ENCODE measurements at regions not wholly inside any gene's neighbourhood (a gene's known extent, or its start where the extent isn't known, plus 50 kb on each side); places are given as distances from the start of the nearest gene placed in this dataset.

DNA sequence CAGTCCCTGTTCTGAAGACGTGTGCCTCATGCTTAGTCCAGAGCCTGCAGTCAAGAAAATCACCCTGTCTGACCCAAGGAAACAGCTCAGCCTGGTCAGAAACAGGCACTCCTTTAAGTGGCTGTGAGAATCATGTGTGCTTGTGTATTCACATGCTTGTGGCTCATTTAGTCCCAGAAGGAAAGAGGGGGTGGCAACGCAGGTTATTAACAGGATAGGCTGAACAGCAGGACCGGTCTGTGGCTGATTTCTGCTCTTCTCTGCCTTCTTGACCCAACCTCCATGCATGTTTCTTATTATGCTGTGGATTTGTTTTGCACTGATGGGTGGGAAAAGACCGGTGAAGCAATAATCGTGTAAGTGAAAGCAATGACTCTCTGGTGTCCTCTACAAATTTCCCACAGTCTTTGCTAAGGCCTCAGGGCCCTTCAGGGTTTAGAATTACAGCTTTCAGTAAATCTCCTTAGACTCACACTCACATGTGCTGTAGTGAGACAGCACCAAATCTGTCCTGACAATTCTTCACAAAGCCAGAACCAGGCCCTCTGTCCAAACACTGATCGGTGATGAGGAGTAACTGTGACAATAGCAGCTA is 288.1 kb downstream of the ETS1 start:
- TF ChIP-seq, protein P1, sequence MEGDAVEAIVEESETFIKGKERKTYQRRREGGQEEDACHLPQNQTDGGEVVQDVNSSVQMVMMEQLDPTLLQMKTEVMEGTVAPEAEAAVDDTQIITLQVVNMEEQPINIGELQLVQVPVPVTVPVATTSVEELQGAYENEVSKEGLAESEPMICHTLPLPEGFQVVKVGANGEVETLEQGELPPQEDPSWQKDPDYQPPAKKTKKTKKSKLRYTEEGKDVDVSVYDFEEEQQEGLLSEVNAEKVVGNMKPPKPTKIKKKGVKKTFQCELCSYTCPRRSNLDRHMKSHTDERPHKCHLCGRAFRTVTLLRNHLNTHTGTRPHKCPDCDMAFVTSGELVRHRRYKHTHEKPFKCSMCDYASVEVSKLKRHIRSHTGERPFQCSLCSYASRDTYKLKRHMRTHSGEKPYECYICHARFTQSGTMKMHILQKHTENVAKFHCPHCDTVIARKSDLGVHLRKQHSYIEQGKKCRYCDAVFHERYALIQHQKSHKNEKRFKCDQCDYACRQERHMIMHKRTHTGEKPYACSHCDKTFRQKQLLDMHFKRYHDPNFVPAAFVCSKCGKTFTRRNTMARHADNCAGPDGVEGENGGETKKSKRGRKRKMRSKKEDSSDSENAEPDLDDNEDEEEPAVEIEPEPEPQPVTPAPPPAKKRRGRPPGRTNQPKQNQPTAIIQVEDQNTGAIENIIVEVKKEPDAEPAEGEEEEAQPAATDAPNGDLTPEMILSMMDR (IDR thresholded peaks at IDR 0.05; ENCODE audit: extremely low read depth in 1 of 2, insufficient read depth in 1 of 2, low read depth in 1 of 2, low read length in 2 of 2): no peak
- TF ChIP-seq EZH2 (IDR thresholded peaks at IDR 0.05; ENCODE audit: borderline replicate concordance, low read depth, low read length, severe bottlenecking) (no peak), POLR2A (IDR thresholded peaks at IDR 0.05; ENCODE audit: low read depth, low read length) (no peak), POLR2AphosphoS5 (IDR thresholded peaks at IDR 0.05; ENCODE audit: insufficient read depth, low read depth, low read length) (no peak), MYC (IDR thresholded peaks at IDR 0.05; ENCODE audit: low read depth, low read length) (no peak), JUN (IDR thresholded peaks at IDR 0.05; ENCODE audit: borderline replicate concordance, insufficient read depth, insufficient read length, low read depth) (no peak), FOS (IDR thresholded peaks at IDR 0.05; ENCODE audit: borderline replicate concordance, insufficient read depth, low read length) (no peak)
- TF ChIP-seq, protein P2, sequence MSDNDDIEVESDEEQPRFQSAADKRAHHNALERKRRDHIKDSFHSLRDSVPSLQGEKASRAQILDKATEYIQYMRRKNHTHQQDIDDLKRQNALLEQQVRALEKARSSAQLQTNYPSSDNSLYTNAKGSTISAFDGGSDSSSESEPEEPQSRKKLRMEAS (IDR thresholded peaks at IDR 0.05; ENCODE audit: insufficient read depth, insufficient read length): no peak

Data from endothelial cell of umbilical vein (primary cell).